Fibroblast of the aortic adventitia (primary cell): ENCODE measurements at regions not wholly inside any gene's neighbourhood (a gene's known extent, or its start where the extent isn't known, plus 50 kb on each side); places are given as distances from the start of the nearest gene placed in this dataset.

Experiments
- DNase-seq: peaks from one replicate; pipeline ENCODE4 v3.0.0-alpha.2; 2010; ENCODE audit warnings: low read depth
- H3K4me3 ChIP-seq: 2 replicates; pipeline ENCODE4 v1.5.1; 2011; ENCODE audit warnings: low read depth, mild to moderate bottlenecking, control low read depth, low read length, moderate library complexity
- TF ChIP-seq, protein P1 (sequence below): IDR thresholded peaks from 2 replicates; pipeline ENCODE4 v1.5.1; 2011; ENCODE audit warnings: mild to moderate bottlenecking, low read length, control low read depth, inconsistent platforms; ENCODE audit not compliant: insufficient read depth

DNA sequence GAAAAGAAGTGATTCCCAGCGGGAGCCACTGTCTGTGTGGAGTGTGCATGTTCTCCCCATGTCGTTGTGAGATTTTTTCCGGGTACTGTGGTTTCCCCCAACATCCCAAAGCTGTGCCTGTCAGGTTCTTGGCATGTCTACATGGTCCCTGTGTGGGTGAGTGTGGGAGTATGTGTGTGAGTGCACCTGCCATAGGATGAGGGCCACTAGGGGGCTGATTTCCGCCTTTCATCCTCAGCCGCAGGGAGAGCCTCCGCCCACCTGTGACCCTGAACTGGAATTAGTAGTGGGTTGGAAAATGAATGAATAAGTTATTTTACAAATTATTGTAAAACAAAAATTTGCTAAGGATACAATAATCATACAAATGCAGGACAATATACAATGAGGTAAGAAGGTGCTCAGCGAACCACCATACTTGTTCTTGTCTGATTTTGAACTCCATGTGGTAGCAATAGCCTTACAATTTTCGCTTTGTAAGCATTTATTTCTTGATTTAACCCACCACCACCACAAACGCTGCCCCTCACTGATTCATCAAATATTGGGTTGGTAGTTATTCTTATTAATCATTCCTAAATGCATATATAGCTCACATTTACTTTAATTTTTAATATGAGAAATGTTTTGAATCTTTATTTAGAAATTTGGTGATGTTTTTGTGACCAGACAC lies 641.2 kb upstream of the VSTM2A start:
- H3K4me3 ChIP-seq: no peak overlapping the region
- DNase-seq: no peak
- TF ChIP-seq, protein P1, sequence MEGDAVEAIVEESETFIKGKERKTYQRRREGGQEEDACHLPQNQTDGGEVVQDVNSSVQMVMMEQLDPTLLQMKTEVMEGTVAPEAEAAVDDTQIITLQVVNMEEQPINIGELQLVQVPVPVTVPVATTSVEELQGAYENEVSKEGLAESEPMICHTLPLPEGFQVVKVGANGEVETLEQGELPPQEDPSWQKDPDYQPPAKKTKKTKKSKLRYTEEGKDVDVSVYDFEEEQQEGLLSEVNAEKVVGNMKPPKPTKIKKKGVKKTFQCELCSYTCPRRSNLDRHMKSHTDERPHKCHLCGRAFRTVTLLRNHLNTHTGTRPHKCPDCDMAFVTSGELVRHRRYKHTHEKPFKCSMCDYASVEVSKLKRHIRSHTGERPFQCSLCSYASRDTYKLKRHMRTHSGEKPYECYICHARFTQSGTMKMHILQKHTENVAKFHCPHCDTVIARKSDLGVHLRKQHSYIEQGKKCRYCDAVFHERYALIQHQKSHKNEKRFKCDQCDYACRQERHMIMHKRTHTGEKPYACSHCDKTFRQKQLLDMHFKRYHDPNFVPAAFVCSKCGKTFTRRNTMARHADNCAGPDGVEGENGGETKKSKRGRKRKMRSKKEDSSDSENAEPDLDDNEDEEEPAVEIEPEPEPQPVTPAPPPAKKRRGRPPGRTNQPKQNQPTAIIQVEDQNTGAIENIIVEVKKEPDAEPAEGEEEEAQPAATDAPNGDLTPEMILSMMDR: no peak

DNA sequence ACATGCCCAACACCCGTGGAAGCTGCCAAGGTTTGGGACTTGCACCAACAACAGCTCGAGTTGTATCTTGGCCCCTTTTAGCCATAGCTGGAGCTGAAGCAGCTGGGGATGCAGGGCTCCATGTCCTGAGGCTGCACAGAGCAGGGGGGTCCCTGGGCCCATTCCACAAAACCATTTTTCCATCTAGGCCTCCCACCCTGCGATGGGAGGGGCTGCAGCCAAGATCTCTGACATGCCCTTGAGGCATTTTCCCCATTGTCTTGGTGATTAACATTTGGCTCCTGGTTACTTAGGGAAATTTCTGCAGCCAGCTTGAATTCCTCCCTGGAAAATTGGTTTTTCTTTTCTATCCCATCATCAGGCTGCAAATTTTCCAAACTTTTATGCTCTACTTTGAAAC lies 637.8 kb upstream of the VSTM2A start:
- no peak for DNase-seq

DNA sequence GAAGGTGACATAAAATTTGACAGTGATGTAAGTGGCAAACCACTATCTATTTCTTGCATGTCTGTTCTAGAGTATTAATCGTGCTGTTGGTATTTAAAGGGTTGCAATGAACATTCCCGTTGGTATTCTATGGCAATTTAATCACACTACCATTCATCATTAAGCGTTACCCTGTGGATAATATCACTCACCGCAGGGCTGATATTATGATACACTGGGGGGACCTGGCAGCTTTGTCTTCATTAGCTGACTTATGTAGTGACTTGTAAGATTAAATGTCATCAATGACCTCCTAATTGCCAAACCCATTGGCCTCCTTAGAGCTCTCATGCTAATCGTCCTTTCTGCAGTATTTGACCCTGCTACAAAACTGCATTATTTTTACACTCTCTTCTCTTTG lies 624.5 kb upstream of the VSTM2A start:
- TF ChIP-seq, protein P1: no peak
- no peak overlapping the region for H3K4me3 ChIP-seq
- no peak for DNase-seq

More for the DNA sequence above, 637.8 kb upstream of the VSTM2A start:
- TF ChIP-seq, protein P1: no peak
- H3K4me3 ChIP-seq: no peak overlapping the region

DNA sequence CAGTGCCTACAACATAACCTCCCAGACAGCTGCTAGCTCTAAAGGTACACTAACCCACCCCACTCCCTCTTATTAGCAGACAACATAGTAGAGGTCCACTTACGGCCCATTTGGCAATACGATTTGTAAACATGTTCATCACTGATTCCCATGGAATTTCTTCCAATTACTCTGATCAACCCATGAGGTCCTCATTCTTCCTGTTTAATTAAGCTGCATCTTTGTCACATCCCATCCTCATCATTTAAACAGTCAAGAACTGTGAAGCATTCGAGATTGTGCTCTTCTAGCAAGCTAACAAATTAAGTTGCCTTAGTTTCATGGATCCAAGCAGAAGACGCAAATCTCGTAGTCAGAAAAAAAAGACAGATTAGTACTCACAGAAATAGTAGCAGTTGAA lies 622.2 kb upstream of the VSTM2A start:
- no peak for DNase-seq
- TF ChIP-seq, protein P1: no peak
- H3K4me3 ChIP-seq: no peak overlapping the region

DNA sequence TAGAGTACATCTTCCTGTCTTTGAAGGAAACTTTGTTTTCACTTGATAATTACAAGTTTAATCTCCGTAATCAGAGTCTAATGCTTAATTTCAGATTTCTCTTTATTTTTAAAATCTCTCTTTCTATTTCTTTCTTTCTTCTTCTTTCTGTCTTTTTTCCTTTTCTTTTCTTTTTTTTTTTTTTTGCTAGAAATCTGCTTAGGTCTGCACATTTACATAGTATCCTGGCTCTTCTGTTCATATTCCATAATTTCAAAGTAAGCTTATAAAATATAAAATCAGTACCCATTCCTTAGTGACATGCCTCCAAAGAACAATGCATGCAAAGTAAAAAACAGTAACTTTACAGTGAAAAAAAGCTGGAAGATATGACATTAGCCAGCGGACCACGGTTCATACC lies 601.7 kb upstream of the VSTM2A start:
- DNase-seq: no peak
- no peak overlapping the region for H3K4me3 ChIP-seq
- TF ChIP-seq, protein P1: no peak

GRCh38 chr7:53947732-53948131 lies 594.4 kb upstream of the VSTM2A start:
- no peak for DNase-seq
- TF ChIP-seq, protein P1: no peak
- no peak overlapping the region for H3K4me3 ChIP-seq

DNA sequence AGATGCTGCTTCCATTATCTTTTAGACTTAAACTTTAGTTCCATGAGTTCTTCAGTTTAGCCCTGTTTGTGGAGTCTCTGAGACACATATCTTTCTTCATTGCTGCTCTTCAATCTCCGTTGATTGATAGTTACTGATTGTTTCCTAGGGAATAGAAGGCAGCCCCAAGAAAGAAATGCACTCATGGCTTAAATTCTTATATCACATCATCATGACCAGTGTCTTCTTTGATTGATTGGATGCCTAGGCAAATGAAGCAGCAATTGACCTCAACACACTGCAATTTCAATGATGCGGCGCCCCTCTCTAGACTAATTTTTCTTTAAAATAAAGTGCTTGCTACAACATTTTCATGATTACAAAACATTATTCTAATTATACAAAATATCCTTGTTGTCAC lies 576.5 kb upstream of the VSTM2A start:
- TF ChIP-seq, protein P1: no peak
- DNase-seq: no peak
- no peak overlapping the region for H3K4me3 ChIP-seq
